ENCODE measurements at regions not wholly inside any gene's neighbourhood (a gene's known extent, or its start where the extent isn't known, plus 50 kb on each side); places are given as distances from the start of the nearest gene placed in this dataset.

GRCh38 chr16:65908568-65908967 lies 457.9 kb upstream of the CDH5 start:
- DNase-seq (ENCODE audit: insufficient read length, low spot score) (no peak), FAIRE-seq (no peak)
- TF ChIP-seq POLR2AphosphoS5 (IDR thresholded peaks at IDR 0.05; ENCODE audit: low read depth, low read length) (no peak), PAX5 (IDR thresholded peaks at IDR 0.05; ENCODE audit: insufficient read depth, low read length, severe bottlenecking) (no peak), TAF1 (IDR thresholded peaks at IDR 0.05; ENCODE audit: low read depth, low read length) (no peak), POLR2A (IDR thresholded peaks at IDR 0.05; ENCODE audit: low read depth, low read length) (no peak), POU2F2 (IDR thresholded peaks at IDR 0.05; ENCODE audit: low read depth, low read length) (no peak), SPI1 (IDR thresholded peaks at IDR 0.05; ENCODE audit: low read depth, low read length) (no peak)

DNA sequence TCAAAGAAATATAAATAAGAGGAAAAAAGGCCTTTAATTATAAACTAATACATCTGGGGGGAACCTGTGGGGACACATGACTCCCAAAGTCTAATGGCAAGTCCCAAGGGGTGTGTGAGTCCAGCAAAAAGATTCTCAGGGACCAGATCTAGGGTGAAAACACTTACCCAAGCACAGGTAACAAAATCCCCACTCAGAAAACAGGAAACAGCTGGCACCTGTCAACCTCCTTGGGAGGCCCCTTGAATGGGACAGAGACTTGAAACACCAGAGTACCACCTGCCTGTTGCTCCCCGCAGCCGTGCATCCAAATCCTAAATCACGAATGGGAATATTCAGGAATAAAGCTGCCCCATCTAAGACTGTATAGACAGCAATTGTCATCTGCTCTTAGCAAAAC lies 461.2 kb upstream of the CDH5 start:
- DNase-seq (ENCODE audit: insufficient read length, low spot score) (no peak), FAIRE-seq (no peak)
- TF ChIP-seq POU2F2 (IDR thresholded peaks at IDR 0.05; ENCODE audit: low read depth, low read length) (no peak), TAF1 (IDR thresholded peaks at IDR 0.05; ENCODE audit: low read depth, low read length) (no peak), POLR2AphosphoS5 (IDR thresholded peaks at IDR 0.05; ENCODE audit: low read depth, low read length) (no peak), SPI1 (IDR thresholded peaks at IDR 0.05; ENCODE audit: low read depth, low read length) (no peak), PAX5 (IDR thresholded peaks at IDR 0.05; ENCODE audit: insufficient read depth, low read length, severe bottlenecking) (no peak), POLR2A (IDR thresholded peaks at IDR 0.05; ENCODE audit: low read depth, low read length) (no peak)

DNA sequence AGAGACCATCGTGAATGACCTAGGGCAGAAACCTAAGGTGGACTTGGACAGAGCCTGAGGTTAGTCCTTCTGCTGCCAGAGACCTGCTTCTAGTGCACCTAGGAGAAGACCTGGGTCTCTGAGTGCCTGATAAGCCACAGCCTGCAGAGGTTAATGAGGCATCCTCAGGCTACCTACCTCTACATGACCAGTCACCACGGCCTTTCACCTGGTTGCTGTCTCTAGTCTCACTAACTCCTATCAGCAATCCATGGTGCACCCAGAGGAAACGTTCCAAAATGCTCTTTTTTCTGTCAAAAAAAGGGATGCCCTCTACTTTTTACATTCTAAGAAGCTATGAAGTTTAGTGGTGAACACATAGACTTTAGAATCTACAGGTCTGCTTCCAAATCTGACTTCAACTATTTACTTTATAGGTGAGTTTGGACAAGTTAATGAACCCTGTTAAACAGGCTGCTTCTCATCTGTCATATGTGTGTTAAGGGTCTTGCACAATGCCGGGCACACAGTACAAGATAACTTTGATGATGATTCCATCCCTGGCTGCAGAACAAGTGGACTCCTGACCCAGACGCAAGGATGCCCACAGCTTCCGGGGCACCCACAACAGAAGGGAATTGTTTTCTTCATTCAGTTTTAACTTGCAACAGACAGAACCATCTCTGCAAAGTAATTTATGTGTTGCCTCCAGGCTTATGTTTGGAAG lies 469.9 kb upstream of the CDH5 start:
- TF ChIP-seq PAX5 (IDR thresholded peaks at IDR 0.05; ENCODE audit: insufficient read depth, low read length, severe bottlenecking), result no peak
- TF ChIP-seq SPI1 (IDR thresholded peaks at IDR 0.05; ENCODE audit: low read depth, low read length), result no peak
- TF ChIP-seq TAF1 (IDR thresholded peaks at IDR 0.05; ENCODE audit: low read depth, low read length), result no peak
- no peak for TF ChIP-seq POLR2AphosphoS5 (IDR thresholded peaks at IDR 0.05; ENCODE audit: low read depth, low read length)
- no peak for TF ChIP-seq POLR2A (IDR thresholded peaks at IDR 0.05; ENCODE audit: low read depth, low read length)
- TF ChIP-seq POU2F2 (IDR thresholded peaks at IDR 0.05; ENCODE audit: low read depth, low read length), result no peak
- FAIRE-seq (no peak), DNase-seq (ENCODE audit: insufficient read length, low spot score) (no peak)

DNA sequence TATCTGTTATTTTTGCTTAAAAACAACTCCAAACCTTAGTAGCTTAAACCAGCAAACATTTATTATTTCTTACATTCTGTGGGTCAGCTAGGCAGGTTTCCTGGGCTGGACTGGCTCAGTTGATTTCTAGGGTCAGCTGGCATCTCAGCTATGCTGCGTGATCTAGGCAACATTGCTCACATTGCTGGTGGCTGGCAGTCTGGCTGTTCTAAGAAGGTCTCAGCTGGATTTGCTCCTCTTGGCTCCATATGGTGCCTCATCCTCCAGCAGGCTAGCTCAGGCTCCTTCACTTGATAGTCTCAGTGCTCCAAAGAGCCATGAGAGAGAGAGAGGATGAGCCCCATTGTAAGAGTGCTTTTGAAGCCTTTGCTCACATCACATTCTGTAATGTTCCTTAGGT lies 470.6 kb upstream of the CDH5 start:
- TF ChIP-seq SPI1 (IDR thresholded peaks at IDR 0.05; ENCODE audit: low read depth, low read length) (no peak), POU2F2 (IDR thresholded peaks at IDR 0.05; ENCODE audit: low read depth, low read length) (no peak), PAX5 (IDR thresholded peaks at IDR 0.05; ENCODE audit: insufficient read depth, low read length, severe bottlenecking) (no peak), TAF1 (IDR thresholded peaks at IDR 0.05; ENCODE audit: low read depth, low read length) (no peak), POLR2A (IDR thresholded peaks at IDR 0.05; ENCODE audit: low read depth, low read length) (no peak), POLR2AphosphoS5 (IDR thresholded peaks at IDR 0.05; ENCODE audit: low read depth, low read length) (no peak)
- FAIRE-seq (no peak), DNase-seq (ENCODE audit: insufficient read length, low spot score) (no peak)

DNA sequence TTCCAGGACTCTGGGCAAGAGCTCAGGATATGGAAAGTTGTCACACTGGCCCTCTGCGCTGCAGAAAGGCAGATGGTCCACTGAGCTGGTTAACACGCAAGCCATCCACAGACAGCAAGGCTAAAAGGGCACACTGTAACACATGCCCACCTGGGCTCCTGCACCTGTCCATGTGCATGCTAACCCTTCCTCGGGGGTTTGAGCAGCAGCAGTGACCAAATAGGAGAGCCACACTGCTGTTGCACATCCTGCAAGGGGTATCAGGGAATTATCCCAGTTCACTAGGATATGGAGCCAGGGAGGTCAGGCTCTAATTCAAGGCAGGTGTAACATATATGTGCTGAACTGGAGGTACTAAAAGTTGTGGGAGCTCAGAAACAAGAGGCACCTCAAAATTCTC lies 471.0 kb upstream of the CDH5 start:
- FAIRE-seq (no peak), DNase-seq (ENCODE audit: insufficient read length, low spot score) (no peak)
- TF ChIP-seq TAF1 (IDR thresholded peaks at IDR 0.05; ENCODE audit: low read depth, low read length) (no peak), POLR2A (IDR thresholded peaks at IDR 0.05; ENCODE audit: low read depth, low read length) (no peak), PAX5 (IDR thresholded peaks at IDR 0.05; ENCODE audit: insufficient read depth, low read length, severe bottlenecking) (no peak), POLR2AphosphoS5 (IDR thresholded peaks at IDR 0.05; ENCODE audit: low read depth, low read length) (no peak), SPI1 (IDR thresholded peaks at IDR 0.05; ENCODE audit: low read depth, low read length) (no peak), POU2F2 (IDR thresholded peaks at IDR 0.05; ENCODE audit: low read depth, low read length) (no peak)

DNA sequence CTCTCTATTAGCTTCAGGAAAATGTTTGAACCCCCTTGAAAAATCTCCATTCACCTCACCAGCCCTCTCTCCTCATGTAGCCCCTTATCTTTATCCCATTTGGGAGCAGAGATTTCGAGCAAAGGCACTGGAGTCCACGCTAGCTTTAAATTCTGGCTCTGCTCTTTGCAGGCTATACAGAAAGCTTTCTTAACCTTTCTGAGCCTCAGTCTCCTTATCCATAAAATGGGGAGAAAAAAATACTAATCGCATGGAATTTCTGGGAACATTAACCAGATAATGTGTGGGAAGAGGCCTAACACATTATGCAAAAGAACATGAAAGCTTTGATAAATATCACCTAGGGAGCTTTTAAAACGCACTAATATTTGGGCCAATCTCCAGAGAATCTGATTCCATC lies 476.3 kb upstream of the CDH5 start:
- DNase-seq (ENCODE audit: insufficient read length, low spot score) (no peak), FAIRE-seq (no peak)
- TF ChIP-seq POLR2A (IDR thresholded peaks at IDR 0.05; ENCODE audit: low read depth, low read length) (no peak), POU2F2 (IDR thresholded peaks at IDR 0.05; ENCODE audit: low read depth, low read length) (no peak), SPI1 (IDR thresholded peaks at IDR 0.05; ENCODE audit: low read depth, low read length) (no peak), TAF1 (IDR thresholded peaks at IDR 0.05; ENCODE audit: low read depth, low read length) (no peak), PAX5 (IDR thresholded peaks at IDR 0.05; ENCODE audit: insufficient read depth, low read length, severe bottlenecking) (no peak), POLR2AphosphoS5 (IDR thresholded peaks at IDR 0.05; ENCODE audit: low read depth, low read length) (no peak)

GRCh38 chr16:65889533-65889966 lies 476.9 kb upstream of the CDH5 start:
- TF ChIP-seq TAF1 (IDR thresholded peaks at IDR 0.05; ENCODE audit: low read depth, low read length), result no peak
- TF ChIP-seq PAX5 (IDR thresholded peaks at IDR 0.05; ENCODE audit: insufficient read depth, low read length, severe bottlenecking), result no peak
- no peak for TF ChIP-seq POLR2A (IDR thresholded peaks at IDR 0.05; ENCODE audit: low read depth, low read length)
- no peak for TF ChIP-seq POLR2AphosphoS5 (IDR thresholded peaks at IDR 0.05; ENCODE audit: low read depth, low read length)
- TF ChIP-seq SPI1 (IDR thresholded peaks at IDR 0.05; ENCODE audit: low read depth, low read length), result no peak
- no peak for TF ChIP-seq POU2F2 (IDR thresholded peaks at IDR 0.05; ENCODE audit: low read depth, low read length)
- FAIRE-seq, result no peak
- no peak for DNase-seq (ENCODE audit: insufficient read length, low spot score)

DNA sequence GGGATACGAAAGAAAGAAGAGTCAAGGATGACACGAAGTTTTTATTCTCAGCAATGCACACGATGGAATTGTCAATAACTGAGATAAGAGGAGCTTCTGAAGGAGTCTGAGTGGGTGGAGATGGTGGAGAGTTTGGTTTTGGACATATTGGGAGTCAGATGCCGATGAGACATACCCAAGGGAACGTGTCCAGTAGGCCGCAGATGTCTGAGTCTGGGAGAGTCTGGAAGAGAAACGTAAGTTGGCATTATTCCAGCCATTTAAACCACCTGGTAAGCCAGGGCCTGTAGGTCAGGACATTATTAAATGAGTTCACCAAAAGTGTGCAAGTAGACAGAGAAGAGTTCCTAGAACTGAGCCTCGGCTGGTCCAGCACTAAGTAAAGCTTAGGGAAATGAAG lies 478.3 kb upstream of the CDH5 start:
- TF ChIP-seq SPI1 (IDR thresholded peaks at IDR 0.05; ENCODE audit: low read depth, low read length) (no peak), POU2F2 (IDR thresholded peaks at IDR 0.05; ENCODE audit: low read depth, low read length) (no peak), POLR2AphosphoS5 (IDR thresholded peaks at IDR 0.05; ENCODE audit: low read depth, low read length) (no peak), PAX5 (IDR thresholded peaks at IDR 0.05; ENCODE audit: insufficient read depth, low read length, severe bottlenecking) (no peak), POLR2A (IDR thresholded peaks at IDR 0.05; ENCODE audit: low read depth, low read length) (no peak), TAF1 (IDR thresholded peaks at IDR 0.05; ENCODE audit: low read depth, low read length) (no peak)
- no peak for DNase-seq (ENCODE audit: insufficient read length, low spot score)
- no peak for FAIRE-seq

GRCh38 chr16:65884018-65884417 lies 482.5 kb upstream of the CDH5 start:
- no peak for TF ChIP-seq TAF1 (IDR thresholded peaks at IDR 0.05; ENCODE audit: low read depth, low read length)
- TF ChIP-seq PAX5 (IDR thresholded peaks at IDR 0.05; ENCODE audit: insufficient read depth, low read length, severe bottlenecking), result no peak
- TF ChIP-seq POU2F2 (IDR thresholded peaks at IDR 0.05; ENCODE audit: low read depth, low read length), result no peak
- TF ChIP-seq POLR2A (IDR thresholded peaks at IDR 0.05; ENCODE audit: low read depth, low read length), result no peak
- TF ChIP-seq SPI1 (IDR thresholded peaks at IDR 0.05; ENCODE audit: low read depth, low read length), result no peak
- FAIRE-seq (no peak), DNase-seq (ENCODE audit: insufficient read length, low spot score) (no peak)
